Fibroblast of lung (primary cell): ENCODE measurements at regions not wholly inside any gene's neighbourhood (a gene's known extent, or its start where the extent isn't known, plus 50 kb on each side); places are given as distances from the start of the nearest gene placed in this dataset.

Source experiments
- DNase-seq, 2 donors: peaks; one replicate each; pipeline versions ENCODE4 v3.0.0 to v3.0.0-alpha.2; 2010; ENCODE audit warnings: low read depth in 2 of 2
- H2AFZ ChIP-seq: 2 replicates; pipeline ENCODE4 v1.5.1; 2012; ENCODE audit warnings: low read length, control low read depth, inconsistent platforms
- H3K27ac ChIP-seq: 2 replicates; pipeline ENCODE4 v1.5.1; 2011; ENCODE audit warnings: low read length, control low read depth; ENCODE audit not compliant: insufficient read depth
- H3K27me3 ChIP-seq: 2 replicates; pipeline ENCODE4 v1.5.1; 2011; ENCODE audit warnings: mild to moderate bottlenecking, low read length; ENCODE audit not compliant: control insufficient read depth, insufficient read depth
- H3K36me3 ChIP-seq: 2 replicates; pipeline ENCODE4 v1.5.1; 2011; ENCODE audit warnings: low read length; ENCODE audit not compliant: control insufficient read depth, insufficient read depth
- H3K4me1 ChIP-seq: 2 replicates; pipeline ENCODE4 v1.5.1; 2011; ENCODE audit warnings: low read length; ENCODE audit not compliant: control insufficient read depth, insufficient read depth; ENCODE audit errors: extremely low read depth
- H3K4me2 ChIP-seq: 2 replicates; pipeline ENCODE4 v1.5.1; 2011; ENCODE audit warnings: low read length, control low read depth; ENCODE audit not compliant: insufficient read depth; ENCODE audit errors: extremely low read depth
- H3K4me3 ChIP-seq, 4 experiments: fragments of 200-600 bp in 1 of 4; sonication (generic) in 1 of 4; replicated peaks in 1 of 4; 2 replicates each; pipeline ENCODE4 v1.5.1; 2011 to 2016; ENCODE audit warnings: low read length in 4 of 4, low read depth in 3 of 4, mild to moderate bottlenecking in 3 of 4, control low read depth in 2 of 4, inconsistent platforms in 1 of 4, mixed read lengths in 1 of 4; ENCODE audit not compliant: insufficient read depth in 1 of 4; ENCODE audit errors: control extremely low read depth in 1 of 4
- H3K79me2 ChIP-seq: 2 replicates; pipeline ENCODE4 v1.5.1; 2012; ENCODE audit warnings: mild to moderate bottlenecking, low read length, inconsistent platforms; ENCODE audit not compliant: control insufficient read depth, insufficient read depth
- H3K9ac ChIP-seq: 2 replicates; pipeline ENCODE4 v1.5.1; 2011; ENCODE audit warnings: mild to moderate bottlenecking, low read length, control low read depth; ENCODE audit not compliant: insufficient read depth
- H3K9me3 ChIP-seq: 2 replicates; pipeline ENCODE4 v1.5.1; 2012; ENCODE audit warnings: low read depth, low read length; ENCODE audit not compliant: control insufficient read depth, insufficient read depth
- H4K20me1 ChIP-seq: 2 replicates; pipeline ENCODE4 v1.5.1; 2011; ENCODE audit warnings: low read length; ENCODE audit not compliant: control insufficient read depth, insufficient read depth; ENCODE audit errors: extremely low read depth
- EZH2 ChIP-seq: IDR thresholded peaks from 2 replicates; pipeline ENCODE4 v1.5.1; 2012; ENCODE audit warnings: low read length, control low read depth, mild to moderate bottlenecking; ENCODE audit errors: missing control alignments
- TF ChIP-seq, protein P1 (sequence below), 2 donors: IDR thresholded peaks in 1 of 2; conservative IDR thresholded peaks in 1 of 2; 1 replicate in 1 of 2; 2 replicates in 1 of 2; pipeline ENCODE4 v1.5.1; 2011 to 2012; ENCODE audit warnings: low read length in 2 of 2, control low read depth in 1 of 2, inconsistent platforms in 1 of 2, low read depth in 1 of 2, mild to moderate bottlenecking in 1 of 2

DNA sequence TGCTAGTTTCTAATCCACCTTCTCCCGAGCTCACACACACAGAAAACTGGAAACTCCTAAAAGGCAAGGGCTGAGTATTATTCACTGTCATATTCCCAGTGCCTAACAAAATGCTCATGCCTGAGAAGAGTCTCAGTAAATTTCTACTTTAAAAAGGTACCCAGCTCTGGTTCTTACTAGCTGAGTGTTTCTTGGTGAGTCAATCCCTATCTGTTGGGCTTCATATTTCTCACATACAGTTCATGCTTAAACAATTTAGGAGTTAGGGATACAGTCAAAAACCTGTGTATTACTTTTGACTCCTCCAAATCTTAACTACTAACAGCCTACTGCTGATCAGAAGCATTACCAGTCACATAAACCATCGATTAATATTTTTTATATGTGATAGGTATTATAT, 204.9 kb downstream of the EN1 start:
- Histone ChIP-seq H3K36me3 (no peaks in the 10 kb centered on the region), H3K27ac (no peak overlapping the region), H3K4me2 (no peak overlapping the region), H3K27me3 (no peaks in the 10 kb centered on the region), H3K9me3 (no peaks in the 10 kb centered on the region), H3K9ac (no peak overlapping the region), H3K4me3 (no peak overlapping the region), H2AFZ (no peak overlapping the region), H3K79me2 (no peaks in the 10 kb centered on the region), H3K4me1 (no peaks in the 10 kb centered on the region), H4K20me1 (no peaks in the 10 kb centered on the region)
- TF ChIP-seq EZH2, result no peak
- TF ChIP-seq, protein P1, sequence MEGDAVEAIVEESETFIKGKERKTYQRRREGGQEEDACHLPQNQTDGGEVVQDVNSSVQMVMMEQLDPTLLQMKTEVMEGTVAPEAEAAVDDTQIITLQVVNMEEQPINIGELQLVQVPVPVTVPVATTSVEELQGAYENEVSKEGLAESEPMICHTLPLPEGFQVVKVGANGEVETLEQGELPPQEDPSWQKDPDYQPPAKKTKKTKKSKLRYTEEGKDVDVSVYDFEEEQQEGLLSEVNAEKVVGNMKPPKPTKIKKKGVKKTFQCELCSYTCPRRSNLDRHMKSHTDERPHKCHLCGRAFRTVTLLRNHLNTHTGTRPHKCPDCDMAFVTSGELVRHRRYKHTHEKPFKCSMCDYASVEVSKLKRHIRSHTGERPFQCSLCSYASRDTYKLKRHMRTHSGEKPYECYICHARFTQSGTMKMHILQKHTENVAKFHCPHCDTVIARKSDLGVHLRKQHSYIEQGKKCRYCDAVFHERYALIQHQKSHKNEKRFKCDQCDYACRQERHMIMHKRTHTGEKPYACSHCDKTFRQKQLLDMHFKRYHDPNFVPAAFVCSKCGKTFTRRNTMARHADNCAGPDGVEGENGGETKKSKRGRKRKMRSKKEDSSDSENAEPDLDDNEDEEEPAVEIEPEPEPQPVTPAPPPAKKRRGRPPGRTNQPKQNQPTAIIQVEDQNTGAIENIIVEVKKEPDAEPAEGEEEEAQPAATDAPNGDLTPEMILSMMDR (conservative IDR thresholded peaks at IDR 0.05 in 1 of 2, IDR thresholded peaks at IDR 0.05 in 1 of 2; ENCODE audit: low read depth in 1 of 2, low read length in 2 of 2), result no peak
- peak in 1 of 2 donors; percentile 45 for DNase-seq

DNA sequence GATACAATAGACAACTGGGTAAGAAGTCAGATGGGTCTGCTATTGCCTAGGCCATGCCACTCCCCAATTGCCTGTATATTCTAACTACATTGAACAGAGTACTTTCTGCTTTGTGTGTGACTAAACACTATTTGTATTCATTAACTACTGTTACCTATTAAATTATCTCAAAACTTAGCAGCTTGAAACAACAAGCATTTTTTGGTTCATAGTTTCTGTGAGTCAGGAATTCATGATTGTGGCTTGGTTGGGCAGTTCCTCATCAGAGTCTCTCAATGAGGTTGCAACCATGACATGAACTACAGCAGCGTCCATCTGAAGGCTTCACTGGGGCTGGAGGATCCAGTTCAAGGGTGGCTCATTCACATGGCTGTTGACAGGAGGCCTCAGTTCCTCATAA, 205.7 kb downstream of the EN1 start:
- H4K20me1 ChIP-seq, result no peaks in the 10 kb centered on the region
- H3K4me1 ChIP-seq, result no peaks in the 10 kb centered on the region
- H3K36me3 ChIP-seq, result no peaks in the 10 kb centered on the region
- no peaks in the 10 kb centered on the region for H3K9me3 ChIP-seq
- no peak overlapping the region for H3K4me2 ChIP-seq
- H3K9ac ChIP-seq, result no peak overlapping the region
- peak in 1 of 2 donors; percentile 43 for DNase-seq
- H3K27ac ChIP-seq, result no peak overlapping the region
- H3K4me3 ChIP-seq, result no peak overlapping the region
- TF ChIP-seq EZH2, result no peak
- TF ChIP-seq, protein P1 (conservative IDR thresholded peaks at IDR 0.05 in 1 of 2, IDR thresholded peaks at IDR 0.05 in 1 of 2; ENCODE audit: low read depth in 1 of 2, low read length in 2 of 2), result no peak
- no peak overlapping the region for H2AFZ ChIP-seq
- no peaks in the 10 kb centered on the region for H3K27me3 ChIP-seq
- no peaks in the 10 kb centered on the region for H3K79me2 ChIP-seq

DNA sequence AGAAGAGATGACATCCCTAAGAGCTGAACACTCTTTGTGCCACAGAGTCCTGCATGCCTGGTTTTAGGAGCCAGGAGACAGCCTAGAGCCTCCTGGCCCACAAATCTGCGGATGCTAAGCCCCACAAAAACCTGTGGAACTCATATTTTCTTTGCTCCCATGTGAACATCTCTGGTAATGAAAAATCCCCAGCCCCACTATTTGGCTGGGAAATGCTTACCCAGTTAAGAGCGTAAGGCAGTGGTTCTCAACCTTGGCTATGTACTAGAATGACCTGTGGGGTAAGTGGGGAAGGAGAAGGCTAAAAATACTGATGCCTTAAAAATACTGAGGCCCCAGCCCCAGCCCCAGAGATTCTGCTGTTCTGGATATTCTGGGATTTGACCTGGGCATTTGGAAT, 208.1 kb downstream of the EN1 start:
- no peaks in the 10 kb centered on the region for H3K27me3 ChIP-seq
- no peak overlapping the region for H3K4me2 ChIP-seq
- no peak for TF ChIP-seq EZH2
- TF ChIP-seq, protein P1 (conservative IDR thresholded peaks at IDR 0.05 in 1 of 2, IDR thresholded peaks at IDR 0.05 in 1 of 2; ENCODE audit: low read depth in 1 of 2, low read length in 2 of 2), result no peak
- H3K36me3 ChIP-seq, result no peaks in the 10 kb centered on the region
- no peaks in the 10 kb centered on the region for H3K9me3 ChIP-seq
- no peaks in the 10 kb centered on the region for H3K79me2 ChIP-seq
- H4K20me1 ChIP-seq, result no peaks in the 10 kb centered on the region
- H3K4me3 ChIP-seq, result no peak overlapping the region
- H3K4me1 ChIP-seq, result no peaks in the 10 kb centered on the region
- no peak overlapping the region for H3K9ac ChIP-seq
- H2AFZ ChIP-seq, result no peak overlapping the region
- DNase-seq, result no peak
- H3K27ac ChIP-seq, result no peak overlapping the region
